Activated T-cell treated with anti-CD3 and anti-CD28 coated beads, Interleukin-2, amount 50 U/mL, for 24 hours (primary cell): ENCODE measurements at regions not wholly inside any gene's neighbourhood (a gene's known extent, or its start where the extent isn't known, plus 50 kb on each side); places are given as distances from the start of the nearest gene placed in this dataset.
"Not testable (repeated sequence)": the region's sequence is repeated elsewhere in the genome, so short reads cannot be mapped to it uniquely, and the experiment has no call there.

Source experiments
- DNase-seq: peaks from one replicate; pipeline ENCODE4 v3.0.0-alpha.2; 2020
- H3K27ac Mint-ChIP-seq: 2 replicates; pipeline ENCODE4 v1.8.0; 2020; ENCODE audit warnings: mild to moderate bottlenecking, mixed read lengths
- H3K27me3 Mint-ChIP-seq: 2 replicates; pipeline ENCODE4 v1.8.0; 2020; ENCODE audit warnings: mixed read lengths
- H3K36me3 Mint-ChIP-seq: 2 replicates; pipeline ENCODE4 v1.8.0; 2020; ENCODE audit warnings: low read depth, mixed read lengths
- H3K4me1 Mint-ChIP-seq: 2 replicates; pipeline ENCODE4 v1.8.0; 2020; ENCODE audit warnings: low read depth, mixed read lengths
- H3K4me3 Mint-ChIP-seq: 2 replicates; pipeline ENCODE4 v1.8.0; 2020; ENCODE audit warnings: mild to moderate bottlenecking, moderate library complexity, mixed read lengths
- H3K9me3 Mint-ChIP-seq: 2 replicates; pipeline ENCODE4 v1.8.0; 2020; ENCODE audit warnings: mixed read lengths

DNA sequence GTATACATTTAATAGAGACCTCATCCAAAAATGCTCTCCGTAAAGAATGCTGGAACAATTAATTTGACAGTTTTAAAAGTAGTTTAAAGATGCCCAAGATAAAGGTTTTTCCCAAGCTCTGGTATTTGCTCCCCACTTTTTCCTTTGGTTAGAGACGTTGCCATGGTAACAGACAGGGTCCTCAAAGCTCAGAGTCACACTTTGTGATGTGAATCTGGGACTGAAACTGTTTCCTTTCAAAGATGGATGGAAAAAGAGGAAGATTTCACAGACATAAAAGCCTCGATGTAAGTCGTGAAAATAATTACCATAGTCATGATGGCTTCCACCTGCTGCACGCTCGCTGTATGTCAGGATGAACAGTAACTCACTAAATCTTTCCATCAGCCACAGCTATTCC lies 229.5 kb downstream of the MSX2 start:
- Mint-ChIP-seq H3K9me3 (no peaks in the 10 kb centered on the region), H3K4me1 (no peaks in the 10 kb centered on the region), H3K27me3 (peaks cover 10% of the 10 kb centered on the region), H3K27ac (no peak overlapping the region), H3K36me3 (no peaks in the 10 kb centered on the region), H3K4me3 (no peak overlapping the region)
- DNase-seq, result no peak

DNA sequence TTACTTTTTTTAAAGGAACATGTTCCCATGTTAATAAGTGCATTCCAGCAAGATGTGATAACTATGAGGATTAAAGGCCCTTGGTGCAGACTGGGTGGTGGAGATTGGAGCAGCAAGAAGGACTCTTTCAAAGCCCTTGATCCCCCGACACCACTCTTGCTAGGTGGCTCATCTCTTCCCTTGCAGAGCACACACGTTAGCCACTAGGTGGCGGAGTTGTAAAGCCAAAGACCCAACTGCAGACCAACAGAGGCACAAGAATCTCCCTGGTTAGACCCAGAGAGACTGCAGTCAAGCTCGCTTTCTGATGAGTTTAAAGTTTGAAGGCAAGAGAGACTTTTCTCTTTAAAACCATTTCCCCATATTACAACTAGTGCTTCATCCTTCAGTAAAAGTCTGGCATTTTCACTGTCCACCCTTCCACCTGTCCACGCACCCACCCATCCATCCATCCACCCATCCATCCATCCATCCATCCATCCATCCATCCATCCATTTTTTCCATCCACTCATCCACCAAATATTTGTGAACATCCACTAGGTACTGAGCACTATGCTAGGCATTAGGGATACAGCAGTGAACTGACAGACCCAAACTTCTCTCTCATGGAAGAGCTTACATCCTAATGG lies 226.9 kb downstream of the MSX2 start:
- H3K27ac Mint-ChIP-seq, result no peak overlapping the region
- no peaks in the 10 kb centered on the region for H3K36me3 Mint-ChIP-seq
- peaks cover 10% of the 10 kb centered on the region for H3K27me3 Mint-ChIP-seq
- H3K9me3 Mint-ChIP-seq, result no peaks in the 10 kb centered on the region
- DNase-seq, result peak; percentile 54
- H3K4me1 Mint-ChIP-seq, result no peaks in the 10 kb centered on the region
- H3K4me3 Mint-ChIP-seq, result no peak overlapping the region

DNA sequence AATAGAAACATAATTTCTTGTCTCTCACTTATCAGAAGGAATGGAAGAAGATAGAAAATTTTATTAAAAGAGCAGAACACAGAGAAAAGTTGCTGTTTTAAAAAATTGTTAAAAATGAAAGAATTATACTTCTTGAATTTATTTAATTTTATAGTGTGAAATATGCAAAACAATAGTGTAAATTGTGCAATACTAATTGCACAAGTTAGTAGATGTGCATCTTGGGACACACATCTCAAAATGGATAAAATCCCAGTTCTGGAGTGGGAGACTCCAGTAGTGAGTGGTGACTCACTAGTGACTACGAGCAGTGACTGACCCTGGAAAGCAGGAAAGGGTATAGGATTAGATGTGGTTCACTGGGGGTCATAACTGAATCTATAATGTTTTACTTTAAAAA lies 223.2 kb downstream of the MSX2 start:
- no peaks in the 10 kb centered on the region for H3K9me3 Mint-ChIP-seq
- DNase-seq, result no peak
- no peaks in the 10 kb centered on the region for H3K36me3 Mint-ChIP-seq
- H3K27ac Mint-ChIP-seq, result no peak overlapping the region
- H3K4me1 Mint-ChIP-seq, result no peaks in the 10 kb centered on the region
- H3K27me3 Mint-ChIP-seq, result peaks cover 27% of the 10 kb centered on the region
- no peak overlapping the region for H3K4me3 Mint-ChIP-seq

DNA sequence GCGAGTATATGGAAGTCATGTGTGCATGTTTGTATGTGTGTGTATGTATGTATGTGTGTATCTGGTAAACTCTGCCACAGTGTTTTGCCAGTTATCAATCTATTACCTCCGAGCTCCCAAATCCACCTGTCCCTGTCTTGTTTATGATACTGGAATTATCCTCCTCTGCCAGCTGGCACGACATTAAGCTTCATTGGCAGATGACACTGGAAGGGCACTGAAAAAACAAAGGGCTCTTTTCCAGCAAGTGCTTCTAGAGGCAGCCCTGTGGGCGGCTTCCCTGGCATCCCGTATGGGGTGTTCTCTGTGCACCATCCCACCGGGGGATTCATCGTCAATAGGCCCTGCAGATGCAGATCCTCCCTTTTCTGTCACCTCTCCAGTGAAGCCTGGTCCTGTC lies 221.5 kb downstream of the MSX2 start:
- no peaks in the 10 kb centered on the region for H3K9me3 Mint-ChIP-seq

DNA sequence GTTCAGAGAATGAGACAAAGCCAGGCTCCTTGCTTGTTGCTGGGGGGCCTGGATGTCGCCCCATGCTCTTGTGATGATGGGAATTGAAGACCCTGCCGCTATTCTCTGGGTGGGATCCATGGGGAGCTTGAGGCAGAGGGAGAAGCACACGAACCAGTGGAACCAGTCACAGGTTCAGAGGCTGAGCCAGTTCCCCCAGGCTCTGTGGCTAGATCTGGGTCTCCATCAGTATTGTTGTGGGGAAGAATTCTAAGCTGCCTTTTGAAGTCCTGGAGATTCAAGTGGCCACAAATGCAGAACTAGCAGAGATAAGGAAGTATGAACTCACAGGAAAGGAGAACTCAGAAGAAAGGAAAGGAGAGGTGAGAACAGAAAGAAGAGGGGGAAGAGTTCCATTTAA lies 219.4 kb downstream of the MSX2 start:
- H3K4me1 Mint-ChIP-seq, result no peaks in the 10 kb centered on the region
- no peak for DNase-seq
- H3K36me3 Mint-ChIP-seq, result no peaks in the 10 kb centered on the region
- H3K4me3 Mint-ChIP-seq, result no peak overlapping the region
- no peaks in the 10 kb centered on the region for H3K9me3 Mint-ChIP-seq
- H3K27ac Mint-ChIP-seq, result no peak overlapping the region
- peaks cover 44% of the 10 kb centered on the region for H3K27me3 Mint-ChIP-seq

More for the DNA sequence above, 221.5 kb downstream of the MSX2 start:
- Mint-ChIP-seq H3K4me3 (no peak overlapping the region), H3K36me3 (no peaks in the 10 kb centered on the region), H3K27ac (no peak overlapping the region), H3K4me1 (no peaks in the 10 kb centered on the region), H3K27me3 (peaks cover 34% of the 10 kb centered on the region)
- no peak for DNase-seq

DNA sequence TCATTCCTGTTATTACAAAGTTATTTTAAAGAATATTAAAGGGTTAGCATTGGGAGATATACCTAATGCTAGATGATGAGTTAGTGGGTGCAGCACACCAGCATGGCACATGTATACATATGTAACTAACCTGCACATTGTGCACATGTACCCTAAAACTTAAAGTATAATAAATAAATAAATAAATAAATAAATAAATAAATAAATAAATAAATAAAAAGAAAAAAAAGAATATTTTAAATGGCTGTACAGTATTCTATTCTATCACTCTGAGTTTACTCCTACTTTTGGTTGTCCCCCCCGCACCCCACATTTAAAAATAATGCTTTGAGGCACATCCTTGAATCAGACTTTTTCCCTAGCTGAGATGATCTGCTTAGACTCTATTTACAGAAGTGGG lies 218.6 kb downstream of the MSX2 start:
- not testable (repeated sequence) for H3K4me3 Mint-ChIP-seq, DNase-seq, H3K27ac Mint-ChIP-seq, H3K36me3 Mint-ChIP-seq, H3K4me1 Mint-ChIP-seq, H3K9me3 Mint-ChIP-seq
- peaks cover 44% of the 10 kb centered on the region for H3K27me3 Mint-ChIP-seq

DNA sequence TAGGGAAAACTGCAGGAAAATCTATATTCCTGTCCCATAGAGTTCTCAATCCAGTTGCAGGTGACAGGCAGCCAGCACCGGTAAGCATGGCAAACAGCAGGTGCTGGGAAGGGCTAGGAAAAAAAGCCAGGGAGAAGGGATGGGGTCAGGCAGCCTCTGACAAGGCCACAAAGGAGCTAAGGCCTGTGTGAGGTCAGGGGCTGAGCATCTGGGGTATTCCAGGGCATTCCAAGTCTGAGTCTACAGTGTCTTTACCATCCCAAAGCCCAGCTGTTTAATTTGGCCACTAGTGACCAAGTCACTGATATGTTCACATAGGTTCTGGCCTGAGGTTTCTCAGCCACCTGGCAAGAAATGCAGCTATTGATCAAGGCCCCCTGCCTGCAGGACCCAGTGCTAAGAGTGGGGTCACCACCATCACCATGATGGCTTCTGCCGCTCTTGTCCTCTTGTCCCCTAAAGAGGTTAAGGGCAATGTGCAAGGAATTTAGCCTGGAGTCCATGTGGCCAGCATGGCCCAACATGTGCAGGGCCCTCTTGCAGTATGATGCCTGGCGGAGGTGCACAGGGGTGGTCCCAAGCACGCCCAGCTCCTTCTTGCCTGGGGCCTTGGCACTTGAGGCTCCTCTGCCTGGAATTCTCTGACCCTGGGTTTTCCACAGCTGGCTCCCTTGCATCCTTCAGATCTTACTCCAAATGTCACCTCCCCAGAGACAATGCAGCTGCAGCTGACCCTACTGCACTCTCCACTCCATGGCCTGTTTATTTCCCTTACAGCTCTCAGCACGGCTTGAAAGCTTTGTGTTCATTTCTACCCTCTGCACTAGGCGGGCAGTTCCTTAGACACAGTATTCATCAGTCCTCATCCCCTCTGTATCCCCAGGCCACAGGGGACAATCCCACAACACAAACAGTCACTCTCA lies 213.1 kb downstream of the MSX2 start:
- Mint-ChIP-seq H3K36me3 (no peaks in the 10 kb centered on the region), H3K27me3 (peaks cover 40% of the 10 kb centered on the region), H3K9me3 (no peaks in the 10 kb centered on the region), H3K4me3 (no peak overlapping the region), H3K27ac (no peak overlapping the region), H3K4me1 (no peaks in the 10 kb centered on the region)
- no peak for DNase-seq

DNA sequence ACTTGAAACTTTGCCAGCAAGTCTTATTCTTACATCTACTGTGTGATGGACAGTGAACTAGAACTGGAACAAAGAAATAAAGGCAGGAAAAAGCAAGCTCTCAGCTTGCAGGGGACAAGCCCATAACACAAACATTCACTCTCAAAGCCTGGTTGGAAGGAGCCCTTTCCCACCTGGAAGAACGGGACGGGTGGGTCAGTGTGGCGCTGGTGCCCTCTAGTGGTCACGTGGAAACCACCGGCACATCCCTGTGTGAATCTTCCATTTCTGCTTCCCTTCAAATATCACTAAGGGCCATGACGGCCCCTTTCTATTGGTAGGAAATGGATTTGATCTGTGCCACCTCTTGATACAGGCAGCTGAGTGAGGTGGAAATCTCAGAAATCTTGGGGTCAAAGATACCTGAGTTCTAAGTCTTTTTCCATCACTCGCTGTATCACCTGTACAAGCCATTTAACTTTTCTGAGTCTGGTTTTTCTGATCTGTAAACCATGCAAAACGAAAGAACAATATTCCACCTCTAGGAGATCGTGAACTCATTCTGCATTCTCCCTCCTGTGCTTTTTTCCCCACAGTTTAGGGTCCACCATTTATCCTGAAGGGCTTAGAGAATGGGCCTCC lies 211.6 kb downstream of the MSX2 start:
- peak; percentile 60 for DNase-seq
- H3K27me3 Mint-ChIP-seq, result peaks cover 30% of the 10 kb centered on the region
- H3K9me3 Mint-ChIP-seq, result peaks cover 2% of the 10 kb centered on the region
- H3K4me3 Mint-ChIP-seq, result no peak overlapping the region
- H3K36me3 Mint-ChIP-seq, result no peaks in the 10 kb centered on the region
- no peak overlapping the region for H3K27ac Mint-ChIP-seq
- H3K4me1 Mint-ChIP-seq, result no peaks in the 10 kb centered on the region

DNA sequence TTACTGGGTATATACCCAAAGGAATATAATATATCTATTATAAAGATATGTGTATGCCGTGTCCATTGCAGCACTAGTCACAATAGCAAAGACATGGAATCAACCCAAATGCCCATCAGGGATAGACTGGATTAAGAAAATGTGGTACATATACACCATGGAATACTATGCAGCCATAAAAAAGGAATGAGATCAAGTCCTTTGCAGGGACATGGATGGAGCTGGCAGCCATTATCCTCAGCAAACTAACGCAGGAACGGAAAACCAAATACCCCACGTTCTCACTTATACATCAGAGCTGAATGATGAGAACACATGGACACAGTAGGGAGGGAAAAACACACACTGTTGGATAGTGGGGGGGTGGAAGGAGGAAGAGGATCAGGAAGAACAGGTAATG lies 206.7 kb downstream of the MSX2 start:
- H3K36me3 Mint-ChIP-seq, H3K4me1 Mint-ChIP-seq, H3K9me3 Mint-ChIP-seq, DNase-seq, H3K4me3 Mint-ChIP-seq, H3K27ac Mint-ChIP-seq: not testable (repeated sequence)
- peaks cover 16% of the 10 kb centered on the region for H3K27me3 Mint-ChIP-seq

DNA sequence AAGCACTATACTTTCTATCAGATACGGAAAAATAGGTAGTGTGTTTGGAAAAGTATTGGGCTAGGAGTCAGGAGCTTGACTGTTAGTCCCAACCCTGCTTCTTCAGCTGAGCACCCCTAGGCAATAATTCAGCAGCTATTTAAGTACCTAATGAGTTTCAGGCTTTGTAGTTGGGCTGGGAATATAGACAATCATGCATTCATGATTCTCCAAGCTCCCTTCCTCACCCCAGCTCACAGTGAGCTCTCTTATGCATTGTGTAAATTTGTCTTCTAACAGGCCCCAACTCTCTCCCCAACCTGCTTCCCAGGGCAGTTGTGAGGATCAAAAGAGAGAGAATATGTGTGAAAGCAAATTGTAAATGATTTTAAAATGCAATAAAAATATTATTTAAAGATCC lies 201.2 kb downstream of the MSX2 start:
- Mint-ChIP-seq H3K27ac (no peak overlapping the region), H3K9me3 (no peaks in the 10 kb centered on the region), H3K36me3 (no peaks in the 10 kb centered on the region), H3K27me3 (peaks cover 6% of the 10 kb centered on the region), H3K4me1 (peaks cover 2% of the 10 kb centered on the region), H3K4me3 (no peak overlapping the region)
- DNase-seq, result no peak

DNA sequence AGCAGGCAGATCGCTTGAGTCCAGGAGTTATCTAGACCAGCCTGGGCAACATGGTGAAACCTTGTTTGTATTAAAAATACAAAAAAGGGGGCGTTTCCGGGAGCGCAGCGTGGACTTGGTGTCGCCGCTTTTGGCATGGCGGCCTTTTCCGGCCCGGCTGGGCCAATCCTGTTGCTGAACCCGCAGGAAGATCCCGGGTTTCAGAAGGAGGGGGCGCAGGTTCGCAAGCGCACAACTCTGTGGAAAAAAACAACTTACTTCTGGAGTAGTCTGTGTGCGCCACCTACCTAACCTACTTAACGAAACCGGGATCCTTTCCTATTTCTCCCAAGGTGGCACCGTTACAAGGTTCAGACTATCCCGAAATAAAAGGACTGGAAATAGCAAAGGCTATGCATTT lies 198.6 kb downstream of the MSX2 start:
- Mint-ChIP-seq H3K4me1 (peaks cover 2% of the 10 kb centered on the region), H3K27me3 (peaks cover 10% of the 10 kb centered on the region), H3K4me3 (no peak overlapping the region), H3K36me3 (no peaks in the 10 kb centered on the region), H3K27ac (no peak overlapping the region), H3K9me3 (no peaks in the 10 kb centered on the region)
- DNase-seq, result no peak

DNA sequence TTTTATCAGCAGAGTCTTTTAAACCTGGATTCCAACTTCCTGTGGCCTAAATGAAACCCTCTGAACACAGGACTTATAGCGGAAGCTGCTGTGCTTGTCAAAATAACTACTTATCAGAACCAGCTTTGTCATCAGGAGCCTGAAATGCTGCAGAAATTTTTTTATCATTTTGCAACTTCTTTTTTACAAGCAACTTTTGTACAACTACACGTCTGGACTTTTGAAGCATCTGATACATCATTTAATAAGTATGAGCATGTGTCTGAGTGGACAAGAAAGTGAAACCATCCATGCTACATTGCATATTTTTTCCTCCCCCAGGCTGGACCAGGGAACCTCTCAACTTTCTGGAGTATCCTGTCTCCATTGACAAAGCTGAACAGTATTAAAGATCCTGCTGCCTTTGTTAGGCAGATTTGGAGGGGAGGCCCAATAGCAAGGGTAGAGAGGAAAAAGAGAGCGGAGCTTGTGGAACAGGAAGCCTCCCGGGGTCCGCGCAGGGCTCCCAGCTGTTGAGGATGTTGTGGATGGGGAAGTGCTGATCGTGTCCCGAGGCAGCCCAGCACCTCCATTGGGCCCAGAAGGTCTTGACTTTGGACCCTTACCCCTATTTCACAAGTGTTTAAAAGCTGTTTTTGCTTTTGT lies 196.6 kb downstream of the MSX2 start:
- DNase-seq, result no peak
- H3K4me3 Mint-ChIP-seq, result no peak overlapping the region
- peaks cover 10% of the 10 kb centered on the region for H3K27me3 Mint-ChIP-seq
- peaks cover 2% of the 10 kb centered on the region for H3K4me1 Mint-ChIP-seq
- no peaks in the 10 kb centered on the region for H3K9me3 Mint-ChIP-seq
- H3K27ac Mint-ChIP-seq, result no peak overlapping the region
- no peaks in the 10 kb centered on the region for H3K36me3 Mint-ChIP-seq

DNA sequence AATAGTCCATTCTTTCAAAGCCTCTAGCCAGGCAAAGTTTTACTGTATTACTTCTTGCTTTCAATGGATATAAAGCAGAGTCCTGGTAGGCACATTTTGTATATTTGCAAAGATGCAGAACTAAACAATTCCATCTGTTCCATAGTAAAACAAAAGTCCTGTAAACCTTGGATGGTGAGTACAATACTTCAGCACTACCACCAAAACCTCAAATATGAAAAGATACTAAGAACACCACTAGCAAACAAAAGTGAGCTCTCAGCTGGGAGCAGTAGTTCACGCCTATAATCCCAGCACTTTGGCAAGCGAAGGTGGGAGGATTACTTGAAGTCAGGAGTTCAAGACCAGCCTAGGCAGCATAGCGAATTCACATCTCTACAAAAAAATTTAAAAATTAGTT lies 195.0 kb downstream of the MSX2 start:
- Mint-ChIP-seq H3K4me1 (peaks cover 2% of the 10 kb centered on the region), H3K27me3 (peaks cover 18% of the 10 kb centered on the region), H3K27ac (no peak overlapping the region), H3K4me3 (no peak overlapping the region), H3K36me3 (no peaks in the 10 kb centered on the region), H3K9me3 (no peaks in the 10 kb centered on the region)
- DNase-seq, result no peak

DNA sequence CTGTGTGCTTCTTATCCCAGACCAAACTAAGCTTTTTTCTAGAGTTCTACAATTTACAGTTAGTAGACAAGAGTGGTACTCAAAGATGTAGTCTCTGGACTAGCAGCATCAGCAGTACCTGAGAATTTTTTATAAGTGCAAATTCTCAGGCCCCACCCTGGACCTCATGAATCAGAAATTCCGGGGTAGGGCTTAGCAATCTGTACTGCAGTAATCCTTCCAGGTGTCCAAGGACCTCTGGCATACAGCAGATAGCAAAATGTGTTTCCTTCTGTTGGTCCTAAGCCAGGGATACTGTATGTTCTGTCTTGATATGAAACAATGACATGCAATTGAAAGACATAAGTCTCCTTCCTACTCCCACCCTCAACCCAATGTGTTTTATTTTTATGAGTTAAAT lies 194.3 kb downstream of the MSX2 start:
- Mint-ChIP-seq H3K36me3 (no peaks in the 10 kb centered on the region), H3K27me3 (peaks cover 21% of the 10 kb centered on the region), H3K4me3 (no peak overlapping the region), H3K4me1 (peaks cover 2% of the 10 kb centered on the region), H3K9me3 (no peaks in the 10 kb centered on the region), H3K27ac (no peak overlapping the region)
- DNase-seq, result no peak
